ENCODE measurements at regions not wholly inside any gene's neighbourhood (a gene's known extent, or its start where the extent isn't known, plus 50 kb on each side); places are given as distances from the start of the nearest gene placed in this dataset.

- TF ChIP-seq POLR2A (IDR thresholded peaks at IDR 0.05; ENCODE audit: low read length) (no peak), CTCF (IDR thresholded peaks at IDR 0.05) (no peak), EP300 (IDR thresholded peaks at IDR 0.05) (no peak), ZFP36 (IDR thresholded peaks at IDR 0.05; ENCODE audit: borderline replicate concordance, partially characterized antibody) (no peak), MYC (IDR thresholded peaks at IDR 0.05; ENCODE audit: borderline replicate concordance, low read length) (no peak), POLR2AphosphoS2 (conservative IDR thresholded peaks at IDR 0.05; ENCODE audit: low read length) (no peak), RAD21 (conservative IDR thresholded peaks at IDR 0.05 in 1 of 2, IDR thresholded peaks at IDR 0.05 in 1 of 2) (no peak), HDAC2 (IDR thresholded peaks at IDR 0.05) (no peak), SMC3 (IDR thresholded peaks at IDR 0.05) (no peak), GATA3 (IDR thresholded peaks at IDR 0.05; ENCODE audit: borderline replicate concordance) (no peak), MAX (IDR thresholded peaks at IDR 0.05) (no peak)
Observed at GRCh38 chr1:184152974-184153373, 101.4 kb downstream of the TSEN15 start.

Measured in A549 (cell line).